ENCODE measurements at regions not wholly inside any gene's neighbourhood (a gene's known extent, or its start where the extent isn't known, plus 50 kb on each side); places are given as distances from the start of the nearest gene placed in this dataset.
A peak's percentile ranks its signal among the peaks of the same experiment; 100 is the strongest.

DNA sequence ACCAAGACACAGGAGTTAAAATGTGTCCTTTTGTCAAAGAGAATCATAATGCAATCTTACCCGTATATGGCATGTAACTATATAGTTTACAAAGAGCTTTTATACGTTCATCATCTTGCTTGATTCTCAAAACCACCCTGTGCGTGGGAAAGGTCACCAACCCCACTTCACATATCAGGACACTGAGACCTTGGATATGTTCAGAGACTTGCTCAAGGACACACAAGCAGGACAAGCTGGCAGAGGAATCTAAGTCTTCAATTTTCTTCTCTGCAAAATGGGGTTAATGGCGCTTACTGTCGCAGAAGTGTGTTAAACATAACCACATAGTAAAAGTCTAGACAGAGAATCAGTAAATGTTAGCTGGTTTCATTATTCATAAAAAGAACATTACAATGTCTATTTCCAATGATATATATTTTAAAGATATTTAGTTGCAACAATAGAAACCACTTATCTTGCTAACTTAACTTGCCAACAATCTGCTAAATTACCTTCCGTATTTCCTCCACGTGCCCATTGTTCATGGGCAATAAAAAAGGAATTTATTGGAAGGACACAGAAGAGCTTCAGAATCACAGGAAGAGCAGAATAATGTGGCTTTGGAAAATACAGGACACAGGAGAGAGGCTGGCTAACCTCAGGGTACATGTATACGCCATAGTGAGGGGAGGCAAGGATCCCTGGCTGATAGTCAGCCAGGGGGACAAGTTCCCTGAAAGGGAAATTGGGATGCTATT is 64.6 kb upstream of the TAPT1 start:
- Mint-ChIP-seq H3K4me1 (ENCODE audit: unreplicated experiment) (peaks cover 4% of the 10 kb centered on the region), H3K4me3 (ENCODE audit: unreplicated experiment) (no peak overlapping the region), H3K9me3 (ENCODE audit: unreplicated experiment) (no peaks in the 10 kb centered on the region), H3K27me3 (ENCODE audit: unreplicated experiment) (peaks cover 9% of the 10 kb centered on the region), H3K36me3 (ENCODE audit: unreplicated experiment) (no peaks in the 10 kb centered on the region), H3K27ac (ENCODE audit: unreplicated experiment) (no peak overlapping the region)
- no peak for DNase-seq (ENCODE audit: extremely low spot score, unreplicated experiment)
- TF ChIP-seq, protein P1, sequence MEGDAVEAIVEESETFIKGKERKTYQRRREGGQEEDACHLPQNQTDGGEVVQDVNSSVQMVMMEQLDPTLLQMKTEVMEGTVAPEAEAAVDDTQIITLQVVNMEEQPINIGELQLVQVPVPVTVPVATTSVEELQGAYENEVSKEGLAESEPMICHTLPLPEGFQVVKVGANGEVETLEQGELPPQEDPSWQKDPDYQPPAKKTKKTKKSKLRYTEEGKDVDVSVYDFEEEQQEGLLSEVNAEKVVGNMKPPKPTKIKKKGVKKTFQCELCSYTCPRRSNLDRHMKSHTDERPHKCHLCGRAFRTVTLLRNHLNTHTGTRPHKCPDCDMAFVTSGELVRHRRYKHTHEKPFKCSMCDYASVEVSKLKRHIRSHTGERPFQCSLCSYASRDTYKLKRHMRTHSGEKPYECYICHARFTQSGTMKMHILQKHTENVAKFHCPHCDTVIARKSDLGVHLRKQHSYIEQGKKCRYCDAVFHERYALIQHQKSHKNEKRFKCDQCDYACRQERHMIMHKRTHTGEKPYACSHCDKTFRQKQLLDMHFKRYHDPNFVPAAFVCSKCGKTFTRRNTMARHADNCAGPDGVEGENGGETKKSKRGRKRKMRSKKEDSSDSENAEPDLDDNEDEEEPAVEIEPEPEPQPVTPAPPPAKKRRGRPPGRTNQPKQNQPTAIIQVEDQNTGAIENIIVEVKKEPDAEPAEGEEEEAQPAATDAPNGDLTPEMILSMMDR (IDR thresholded peaks at IDR 0.05) = no peak

DNA sequence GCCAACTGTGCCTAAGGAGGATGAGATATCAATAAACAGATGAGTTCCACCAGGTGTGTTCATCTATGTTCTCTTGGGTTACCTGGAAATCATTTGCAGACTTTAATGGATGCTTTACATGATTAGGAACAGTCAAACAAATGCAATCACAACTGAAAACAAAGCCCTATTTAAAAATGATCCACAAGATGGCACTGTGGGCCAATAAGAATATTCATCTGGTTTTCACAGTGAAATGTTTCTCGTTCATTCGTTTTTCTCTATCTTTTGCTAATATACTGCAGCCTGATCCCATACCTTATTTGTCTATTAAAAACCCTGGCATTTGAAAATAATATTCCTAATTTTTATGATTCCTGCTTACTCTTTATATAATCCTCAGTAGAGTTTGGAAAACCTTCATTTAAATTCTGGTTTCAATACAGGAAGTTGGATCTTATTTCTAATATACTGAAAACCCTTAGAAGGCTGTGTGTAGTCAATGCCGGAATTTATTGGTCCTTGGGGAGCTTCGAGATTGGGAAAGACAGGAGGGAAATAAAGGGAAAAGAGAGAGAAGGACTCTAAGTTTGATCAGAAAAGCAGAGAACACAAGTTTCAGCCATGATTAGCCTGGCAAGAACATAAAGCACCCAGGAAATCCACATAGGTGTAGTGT is 63.8 kb upstream of the TAPT1 start:
- Mint-ChIP-seq H3K27ac (ENCODE audit: unreplicated experiment) (no peak overlapping the region), H3K27me3 (ENCODE audit: unreplicated experiment) (peaks cover 9% of the 10 kb centered on the region), H3K4me1 (ENCODE audit: unreplicated experiment) (peaks cover 4% of the 10 kb centered on the region), H3K9me3 (ENCODE audit: unreplicated experiment) (no peaks in the 10 kb centered on the region), H3K36me3 (ENCODE audit: unreplicated experiment) (no peaks in the 10 kb centered on the region), H3K4me3 (ENCODE audit: unreplicated experiment) (peak overlapping the region; percentile 57)
- DNase-seq (ENCODE audit: extremely low spot score, unreplicated experiment) = no peak
- TF ChIP-seq, protein P1 (IDR thresholded peaks at IDR 0.05) = peak; percentile 78

DNA sequence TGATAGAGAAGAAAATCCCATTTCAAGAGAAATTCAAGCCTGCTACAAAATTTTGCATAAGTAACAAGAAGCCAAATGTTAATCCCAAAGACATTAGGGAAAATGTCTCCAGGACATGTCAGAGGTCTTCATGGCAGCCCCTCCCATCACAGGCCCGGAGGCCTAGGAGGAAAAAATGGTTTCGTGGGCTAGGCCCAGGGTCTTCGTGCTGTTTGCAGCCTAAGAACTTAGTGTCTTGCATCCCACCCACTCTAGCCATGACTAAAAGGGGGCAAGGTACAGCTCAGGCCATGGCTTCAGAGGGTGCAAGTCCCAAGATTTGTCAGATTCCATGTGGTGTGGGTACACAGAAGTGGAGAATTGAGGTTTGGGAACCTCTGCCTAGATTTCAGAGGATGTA is 57.8 kb upstream of the TAPT1 start:
- H3K27ac Mint-ChIP-seq (ENCODE audit: unreplicated experiment) = no peak overlapping the region
- peaks cover 3% of the 10 kb centered on the region for H3K4me1 Mint-ChIP-seq (ENCODE audit: unreplicated experiment)
- H3K9me3 Mint-ChIP-seq (ENCODE audit: unreplicated experiment) = peaks cover 8% of the 10 kb centered on the region
- TF ChIP-seq, protein P1 (IDR thresholded peaks at IDR 0.05) = no peak
- H3K36me3 Mint-ChIP-seq (ENCODE audit: unreplicated experiment) = peaks cover 6% of the 10 kb centered on the region
- H3K27me3 Mint-ChIP-seq (ENCODE audit: unreplicated experiment) = peaks cover 9% of the 10 kb centered on the region
- no peak overlapping the region for H3K4me3 Mint-ChIP-seq (ENCODE audit: unreplicated experiment)
- DNase-seq (ENCODE audit: extremely low spot score, unreplicated experiment) = no peak

DNA sequence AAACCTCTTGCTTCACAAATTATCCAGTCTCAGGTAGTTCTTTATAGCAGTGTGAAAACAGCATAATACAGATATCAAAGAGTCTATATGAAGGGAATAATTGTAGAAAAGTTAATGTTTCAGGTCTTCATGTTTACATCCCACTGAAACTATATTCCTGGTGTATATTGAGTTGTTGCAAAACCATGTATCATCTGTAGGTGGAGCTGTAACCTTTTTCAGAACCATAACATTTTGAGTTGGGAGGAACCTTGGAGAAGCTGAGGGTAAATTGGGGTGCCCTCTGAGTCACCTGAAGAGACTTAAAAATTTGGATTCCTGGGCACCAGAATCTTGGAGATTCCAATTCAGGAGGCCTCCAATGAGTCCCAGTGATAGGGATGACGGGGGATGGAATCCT is 51.9 kb upstream of the TAPT1 start:
- H3K9me3 Mint-ChIP-seq (ENCODE audit: unreplicated experiment) = peaks cover 5% of the 10 kb centered on the region
- H3K36me3 Mint-ChIP-seq (ENCODE audit: unreplicated experiment) = no peaks in the 10 kb centered on the region
- TF ChIP-seq, protein P1 (IDR thresholded peaks at IDR 0.05) = peak; percentile 8
- DNase-seq (ENCODE audit: extremely low spot score, unreplicated experiment) = no peak
- no peak overlapping the region for H3K27ac Mint-ChIP-seq (ENCODE audit: unreplicated experiment)
- H3K4me1 Mint-ChIP-seq (ENCODE audit: unreplicated experiment) = peaks cover 3% of the 10 kb centered on the region
- H3K4me3 Mint-ChIP-seq (ENCODE audit: unreplicated experiment) = no peak overlapping the region
- H3K27me3 Mint-ChIP-seq (ENCODE audit: unreplicated experiment) = no peaks in the 10 kb centered on the region

Measured in osteocyte (in vitro differentiated cells).